Right lung (tissue), 2 donors: ENCODE measurements at regions not wholly inside any gene's neighbourhood (a gene's known extent, or its start where the extent isn't known, plus 50 kb on each side); places are given as distances from the start of the nearest gene placed in this dataset.

Experiments used
- DNase-seq, 2 donors: peaks; one replicate each; pipeline ENCODE4 v3.0.0-alpha.2; 2013

GRCh38 chr20:11389186-11389585, 528.5 kb upstream of the BTBD3 start:
- no peak for DNase-seq

- no peak for DNase-seq
Observed at GRCh38 chr20:11391591-11391990, 526.1 kb upstream of the BTBD3 start.

GRCh38 chr20:11394145-11394833, 523.4 kb upstream of the BTBD3 start:
- DNase-seq: no peak

- DNase-seq: no peak
Observed at GRCh38 chr20:11395581-11395980, 522.1 kb upstream of the BTBD3 start.

- DNase-seq: no peak
Observed at GRCh38 chr20:11401988-11402387, 515.7 kb upstream of the BTBD3 start.

GRCh38 chr20:11403711-11404110, 514.0 kb upstream of the BTBD3 start:
- DNase-seq: no peak

- DNase-seq: no peak
Observed at GRCh38 chr20:11406877-11407276, 510.8 kb upstream of the BTBD3 start.

- no peak for DNase-seq
Observed at GRCh38 chr20:11409561-11409960, 508.1 kb upstream of the BTBD3 start.

GRCh38 chr20:11411765-11412164, 505.9 kb upstream of the BTBD3 start:
- DNase-seq: no peak

- DNase-seq: no peak
Observed at GRCh38 chr20:11426948-11427347, 490.7 kb upstream of the BTBD3 start.

GRCh38 chr20:11429168-11429567, 488.5 kb upstream of the BTBD3 start:
- DNase-seq: no peak

GRCh38 chr20:11429889-11430519, 487.7 kb upstream of the BTBD3 start:
- DNase-seq: no peak

GRCh38 chr20:11430652-11431051, 487.0 kb upstream of the BTBD3 start:
- DNase-seq: no peak

GRCh38 chr20:11431621-11432020, 486.1 kb upstream of the BTBD3 start:
- no peak for DNase-seq

- no peak for DNase-seq
Observed at GRCh38 chr20:11432407-11432806, 485.3 kb upstream of the BTBD3 start.

GRCh38 chr20:11436113-11436905, 481.4 kb upstream of the BTBD3 start:
- DNase-seq: no peak

- no peak for DNase-seq
Observed at GRCh38 chr20:11437090-11437489, 480.6 kb upstream of the BTBD3 start.

- DNase-seq: no peak
Observed at GRCh38 chr20:11437611-11438380, 479.9 kb upstream of the BTBD3 start.

GRCh38 chr20:11438412-11438811, 479.3 kb upstream of the BTBD3 start:
- no peak for DNase-seq

GRCh38 chr20:11443382-11444119, 474.1 kb upstream of the BTBD3 start:
- no peak for DNase-seq

GRCh38 chr20:11445161-11445560, 472.5 kb upstream of the BTBD3 start:
- DNase-seq: no peak
